ENCODE measurements at regions not wholly inside any gene's neighbourhood (a gene's known extent, or its start where the extent isn't known, plus 50 kb on each side); places are given as distances from the start of the nearest gene placed in this dataset.

DNA sequence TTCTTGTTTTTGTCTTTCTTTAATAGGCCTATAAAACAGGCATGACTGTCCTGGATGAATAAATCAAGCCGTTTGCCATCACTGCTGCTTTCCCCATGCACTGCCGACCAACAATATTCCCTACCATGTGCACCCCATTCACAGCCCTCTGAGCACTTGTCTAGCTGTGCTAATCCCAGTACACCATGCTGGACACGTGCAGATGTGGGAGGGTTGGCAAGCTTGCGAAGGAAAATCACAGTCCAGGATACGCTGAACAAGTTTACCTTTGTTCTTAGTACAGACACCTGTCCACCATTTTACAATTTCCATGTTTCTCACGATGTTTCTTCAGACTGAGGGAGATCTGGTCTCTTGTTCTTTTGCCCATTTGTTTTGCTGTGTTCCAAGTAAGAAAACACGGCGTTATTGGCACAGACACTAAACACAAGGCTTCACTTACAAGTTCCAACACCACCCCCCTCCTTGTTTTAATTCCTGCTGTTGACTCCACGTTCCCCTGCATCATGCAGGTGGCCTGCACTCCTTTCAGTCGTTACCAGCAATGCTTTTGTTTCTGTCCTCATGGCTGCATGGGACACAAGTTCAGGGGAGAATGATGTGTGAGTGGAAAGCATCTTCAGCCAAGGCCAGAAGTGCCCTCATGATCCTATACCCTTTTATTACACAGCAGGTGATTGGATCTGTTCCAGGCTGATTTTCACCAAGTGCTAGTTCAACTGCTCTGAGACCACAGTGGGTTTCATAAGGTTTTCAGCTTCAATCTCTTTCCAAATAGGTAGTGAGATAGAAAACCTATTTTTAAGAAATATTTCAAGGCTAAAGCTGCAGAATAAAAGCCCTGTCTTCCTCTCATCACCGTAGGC, 608.9 kb downstream of the IRX1 start:
- no peak for DNase-seq

DNA sequence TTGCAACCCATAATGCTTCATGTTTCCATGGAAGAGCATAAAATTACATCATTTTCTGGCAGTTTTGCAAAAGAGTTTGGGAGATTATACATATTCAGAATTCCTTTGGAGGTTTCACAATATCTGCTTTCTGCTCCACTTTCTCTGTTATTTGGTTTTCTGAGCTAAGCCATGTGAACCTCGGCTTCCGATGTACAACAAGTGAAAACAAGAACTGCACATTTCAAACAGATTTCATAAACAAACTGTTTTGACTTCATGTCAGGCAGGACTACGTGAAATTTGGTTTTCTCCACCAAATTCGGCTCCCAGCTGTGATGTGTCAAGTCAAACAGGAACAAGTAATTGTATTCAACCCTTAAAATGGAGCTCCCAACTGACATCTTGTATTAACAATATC, 609.8 kb downstream of the IRX1 start:
- no peak for DNase-seq

DNA sequence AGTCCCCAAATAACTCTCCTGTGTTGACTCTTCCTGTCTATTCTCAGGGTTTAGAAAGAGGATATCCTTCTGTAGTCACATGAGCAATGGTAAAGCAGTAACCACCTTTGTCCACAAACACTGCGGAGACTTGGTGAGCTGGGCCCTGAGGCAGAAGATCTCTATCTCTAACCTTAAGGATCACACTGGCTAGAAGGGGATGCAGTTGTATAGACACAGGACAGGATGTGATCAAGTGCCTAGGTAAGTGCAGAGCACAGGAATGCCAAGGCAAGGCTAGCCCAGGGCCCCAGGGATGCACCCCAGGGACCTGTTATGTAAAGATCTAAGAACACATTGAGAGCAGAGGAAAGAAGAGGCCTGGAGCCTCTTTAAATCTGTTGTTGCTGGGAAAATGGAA, 610.5 kb downstream of the IRX1 start:
- no peak for DNase-seq

DNA sequence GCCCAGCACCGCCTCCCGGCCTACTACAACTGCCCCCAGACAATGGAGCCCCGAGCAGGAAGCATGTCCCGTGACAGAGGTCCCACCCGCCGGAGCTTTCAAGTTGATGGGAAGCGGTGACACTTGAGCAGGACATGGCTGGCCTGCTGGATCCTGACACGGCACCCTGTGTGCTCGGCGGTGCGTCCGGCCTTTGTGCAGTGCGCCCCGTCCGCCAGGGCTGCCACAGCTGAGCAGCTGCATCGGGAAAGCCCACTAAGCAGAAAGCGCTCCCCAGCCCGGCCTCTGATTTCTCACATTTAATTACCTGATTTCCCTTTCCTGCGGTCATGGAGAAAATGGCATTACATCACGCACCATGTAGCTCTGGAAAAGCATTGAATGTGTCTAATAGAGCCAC, 611.9 kb downstream of the IRX1 start:
- no peak for DNase-seq

DNA sequence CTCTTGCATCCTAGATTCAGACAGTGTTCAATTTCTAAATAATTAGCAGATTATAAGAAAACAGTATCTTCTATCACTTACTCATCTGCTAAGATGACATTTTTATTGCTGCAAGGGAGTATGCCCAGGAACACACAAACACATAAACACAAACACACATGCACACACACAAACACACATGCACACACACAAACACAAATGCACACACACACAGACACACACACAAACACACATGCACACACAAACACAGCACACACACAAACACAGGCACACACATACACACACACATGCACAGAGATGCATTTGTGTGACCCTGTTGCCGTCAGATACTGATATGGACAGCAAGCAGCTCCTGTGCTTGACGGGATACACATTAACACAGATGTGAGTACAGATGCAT, 612.9 kb downstream of the IRX1 start:
- no peak for DNase-seq

DNA sequence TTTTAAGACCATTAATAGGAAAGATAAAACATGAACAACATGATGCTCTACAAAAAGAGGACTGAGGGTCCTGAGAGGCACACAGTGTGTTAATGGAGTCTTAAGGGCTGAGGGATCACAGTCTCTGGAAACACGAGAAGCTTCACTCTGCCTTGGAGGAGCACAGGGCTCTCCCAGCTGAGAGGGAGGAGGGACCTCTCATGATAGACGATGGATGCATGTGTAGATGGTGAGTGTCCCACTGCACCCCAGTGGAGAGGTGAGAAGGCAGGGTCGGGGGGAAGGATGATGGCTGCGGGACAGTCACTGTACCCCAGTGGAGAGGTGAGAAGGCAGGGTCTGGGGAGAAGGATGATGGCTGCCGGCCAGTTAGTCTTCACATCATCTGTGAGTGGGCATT, 613.4 kb downstream of the IRX1 start:
- no peak for DNase-seq

- DNase-seq, result no peak
Measured at GRCh38 chr5:4212071-4212739, 616.6 kb downstream of the IRX1 start.

- DNase-seq, result no peak
Measured at GRCh38 chr5:4212981-4213819, 617.6 kb downstream of the IRX1 start.

DNA sequence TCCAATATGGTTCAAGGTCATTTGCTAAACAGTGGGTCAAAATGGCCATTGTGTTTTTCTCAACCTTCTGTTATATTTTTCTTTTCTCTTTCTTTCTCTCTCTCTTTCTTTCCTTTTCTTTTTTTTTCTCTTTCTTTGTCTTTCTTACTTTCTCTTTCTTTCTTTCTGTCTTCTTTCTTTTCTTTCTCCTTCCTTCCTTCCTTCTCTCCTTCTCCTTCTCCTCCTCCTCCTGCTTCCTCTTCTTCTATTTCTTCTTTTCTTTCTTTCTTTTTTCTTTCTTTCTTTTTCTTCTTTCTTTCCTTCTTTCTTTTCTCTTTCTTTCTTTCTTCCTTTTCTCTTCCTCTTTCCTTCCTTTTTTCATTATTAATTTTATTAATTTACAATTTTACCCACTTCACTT, 619.5 kb downstream of the IRX1 start:
- DNase-seq, result no peak

GRCh38 chr5:4216142-4216541, 620.5 kb downstream of the IRX1 start:
- DNase-seq, result no peak

DNA sequence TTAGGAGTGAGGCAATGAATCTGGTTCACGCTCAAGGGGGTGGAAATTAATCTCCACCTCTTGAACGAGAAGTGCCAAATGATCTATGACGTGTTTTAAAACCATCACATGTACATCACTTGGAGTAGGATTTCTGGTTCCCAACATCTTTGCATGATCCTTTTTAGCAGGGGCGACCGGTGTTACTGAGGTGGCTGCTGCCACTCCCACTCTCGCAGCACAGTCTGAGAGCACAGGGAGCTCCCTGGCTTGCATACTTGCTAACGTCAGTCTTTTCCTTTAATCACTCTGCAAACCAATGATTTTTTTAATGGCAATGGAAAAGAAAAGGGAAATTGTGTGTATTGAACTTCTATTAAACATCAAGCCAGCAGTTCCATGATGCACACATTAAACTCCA, 624.4 kb downstream of the IRX1 start:
- DNase-seq, result no peak

- no peak for DNase-seq
Measured at GRCh38 chr5:4221048-4221447, 625.4 kb downstream of the IRX1 start.

- no peak for DNase-seq
Measured at GRCh38 chr5:4222147-4222546, 626.5 kb downstream of the IRX1 start.

GRCh38 chr5:4222821-4223220, 627.2 kb downstream of the IRX1 start:
- DNase-seq, result no peak

GRCh38 chr5:4225741-4226140, 630.1 kb downstream of the IRX1 start:
- no peak for DNase-seq

DNA sequence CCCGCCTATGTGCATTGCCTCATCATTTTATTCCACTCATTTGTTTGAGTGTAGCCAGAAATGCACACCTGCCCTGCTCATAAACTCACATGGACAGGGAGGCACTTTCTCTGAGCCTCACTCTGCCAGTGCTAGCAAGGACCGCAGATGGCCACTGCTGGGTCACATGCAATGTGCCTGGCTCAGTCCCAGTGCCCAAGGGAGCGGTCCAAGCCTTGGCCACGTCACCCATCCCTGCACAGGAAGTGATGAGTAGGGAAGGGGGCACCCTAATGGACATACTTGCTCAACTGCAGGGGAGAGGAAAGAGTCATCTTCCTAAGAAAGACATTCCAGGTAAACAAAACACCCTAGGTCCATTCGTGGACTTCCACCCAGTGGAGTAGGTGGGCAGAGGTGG, 630.9 kb downstream of the IRX1 start:
- DNase-seq, result no peak

DNA sequence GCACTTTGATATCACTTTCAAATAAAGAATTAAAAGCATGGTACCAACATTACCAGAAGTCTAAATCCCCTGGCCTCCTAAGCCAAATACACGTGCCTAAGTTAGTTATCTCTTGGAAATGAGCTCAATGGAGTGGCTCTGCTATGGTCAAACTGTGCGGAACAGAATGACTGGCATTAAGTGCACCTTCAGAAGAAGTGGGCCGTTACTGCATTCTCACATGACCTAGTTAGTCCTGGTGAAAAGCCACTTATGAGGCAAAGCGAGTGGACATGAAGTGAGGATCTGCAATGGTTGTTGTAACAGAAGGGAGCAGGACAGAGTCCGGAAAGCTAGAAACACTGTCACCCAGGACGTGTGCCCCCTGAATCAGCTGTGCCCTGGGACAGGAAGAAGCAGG, 633.1 kb downstream of the IRX1 start:
- no peak for DNase-seq

- DNase-seq, result no peak
Measured at GRCh38 chr5:4229414-4230292, 634.0 kb downstream of the IRX1 start.

GRCh38 chr5:4230471-4230785, 634.8 kb downstream of the IRX1 start:
- no peak for DNase-seq

- DNase-seq, result no peak
Measured at GRCh38 chr5:4230786-4231641, 635.4 kb downstream of the IRX1 start.

DNA sequence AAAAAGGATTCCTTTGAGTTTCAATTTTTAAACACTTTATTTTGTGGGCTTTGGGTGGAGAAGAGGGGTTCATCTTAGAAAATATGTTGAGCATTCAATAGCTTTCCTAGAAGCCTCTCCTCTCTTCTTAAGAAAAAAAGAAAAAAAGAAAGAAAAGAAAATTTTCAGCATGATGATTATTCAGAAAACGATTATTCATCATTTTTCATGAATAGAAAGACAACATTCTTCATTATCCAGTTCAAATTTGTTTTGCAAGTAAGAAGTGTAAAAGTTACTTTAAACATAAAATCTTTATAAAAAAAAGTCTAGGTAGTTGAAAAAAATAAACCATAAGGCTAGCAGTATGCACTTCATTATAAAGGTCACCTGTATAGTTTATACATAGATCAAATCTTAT, 636.5 kb downstream of the IRX1 start:
- DNase-seq, result no peak

DNA sequence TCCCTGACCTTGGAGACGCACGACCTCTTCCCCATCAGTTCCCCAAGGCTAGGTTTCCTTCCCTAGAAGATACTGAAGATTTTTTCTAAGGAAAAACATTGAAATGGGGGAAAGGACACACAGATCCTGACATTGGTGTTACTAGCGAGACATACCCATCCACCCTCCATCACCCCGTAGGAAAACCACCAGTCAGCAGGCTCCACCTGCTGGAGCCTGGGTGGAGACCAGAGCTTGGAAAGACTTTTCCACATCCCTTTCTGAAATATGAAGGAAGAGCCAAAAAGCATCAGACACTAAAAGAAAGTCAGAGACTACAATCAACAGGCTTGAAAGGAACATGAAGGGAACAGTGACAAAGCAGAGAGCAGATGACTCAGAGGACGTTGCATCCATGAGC, 638.0 kb downstream of the IRX1 start:
- DNase-seq, result no peak
